Activated T-cell treated with anti-CD3 and anti-CD28 coated beads, Interleukin-2, amount 50 U/mL, for 4 hours (primary cell): ENCODE measurements at regions not wholly inside any gene's neighbourhood (a gene's known extent, or its start where the extent isn't known, plus 50 kb on each side); places are given as distances from the start of the nearest gene placed in this dataset.

Source experiments
- ATAC-seq, 2 donors: fragments of 200-7000 bp; cut with Tn5 transposase; one replicate each; pipeline ENCODE4 v1.10.0; 2021
- DNase-seq: peaks from one replicate; pipeline ENCODE4 v3.0.0-alpha.2; 2020
- H3K27me3 Mint-ChIP-seq: one replicate; pipeline ENCODE4 v1.8.0; 2021; ENCODE audit warnings: low read depth, mixed read lengths
- H3K36me3 Mint-ChIP-seq: one replicate; pipeline ENCODE4 v1.8.0; 2022; ENCODE audit warnings: mixed read lengths; ENCODE audit not compliant: insufficient read depth
- H3K4me1 Mint-ChIP-seq: one replicate; pipeline ENCODE4 v1.8.0; 2021; ENCODE audit warnings: low read depth, mixed read lengths
- H3K4me3 Mint-ChIP-seq: one replicate; pipeline ENCODE4 v1.8.0; 2021; ENCODE audit warnings: mild to moderate bottlenecking, moderate library complexity, mixed read lengths
- H3K9me3 Mint-ChIP-seq: one replicate; pipeline ENCODE4 v1.8.0; 2021; ENCODE audit warnings: mixed read lengths

DNA sequence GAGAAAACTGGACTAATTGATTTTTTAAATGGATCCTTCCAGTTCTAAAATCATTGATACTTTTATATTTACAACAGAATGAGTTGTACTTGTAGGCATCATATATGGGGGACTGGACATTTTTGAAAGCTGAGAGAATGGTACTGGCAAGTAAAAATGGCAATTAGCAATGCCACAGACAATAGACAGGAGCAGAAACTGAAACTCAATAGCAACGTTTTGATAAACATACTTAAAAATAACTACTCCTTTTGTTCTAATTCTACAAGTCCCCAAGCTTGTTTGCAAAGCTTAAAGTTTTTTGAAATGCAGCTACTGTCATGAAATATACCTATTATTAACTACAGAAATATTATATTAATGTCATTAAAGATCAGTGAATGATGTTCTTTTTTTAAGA, 52.8 kb upstream of the FBXL7 start:
- no peak for DNase-seq
- H3K4me1 Mint-ChIP-seq, result no peaks in the 10 kb centered on the region
- no peak overlapping the region for H3K4me3 Mint-ChIP-seq
- H3K9me3 Mint-ChIP-seq, result peaks cover 7% of the 10 kb centered on the region
- no peaks in the 10 kb centered on the region for H3K36me3 Mint-ChIP-seq
- ATAC-seq, result no peak
- H3K27me3 Mint-ChIP-seq, result no peaks in the 10 kb centered on the region

DNA sequence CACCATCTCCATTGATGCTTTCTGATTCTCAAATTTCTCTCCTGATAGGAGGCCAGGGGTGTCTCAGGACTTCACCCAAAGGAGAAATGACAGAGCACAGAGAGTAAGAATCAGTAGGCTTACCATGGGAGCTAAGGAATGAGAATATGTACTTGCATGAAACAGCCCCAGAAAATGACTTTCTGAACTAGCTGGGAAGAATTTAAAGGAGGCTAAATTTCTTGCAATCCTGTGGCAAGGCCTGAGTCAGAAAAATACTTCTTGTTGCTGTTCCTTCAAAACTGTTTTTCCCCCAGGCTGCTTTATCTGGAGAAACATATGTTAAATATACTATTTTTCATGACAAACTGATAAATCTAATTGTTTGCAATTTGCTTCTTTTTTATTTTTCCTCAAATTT, 53.4 kb upstream of the FBXL7 start:
- peaks cover 9% of the 10 kb centered on the region for H3K9me3 Mint-ChIP-seq
- no peak for ATAC-seq

DNA sequence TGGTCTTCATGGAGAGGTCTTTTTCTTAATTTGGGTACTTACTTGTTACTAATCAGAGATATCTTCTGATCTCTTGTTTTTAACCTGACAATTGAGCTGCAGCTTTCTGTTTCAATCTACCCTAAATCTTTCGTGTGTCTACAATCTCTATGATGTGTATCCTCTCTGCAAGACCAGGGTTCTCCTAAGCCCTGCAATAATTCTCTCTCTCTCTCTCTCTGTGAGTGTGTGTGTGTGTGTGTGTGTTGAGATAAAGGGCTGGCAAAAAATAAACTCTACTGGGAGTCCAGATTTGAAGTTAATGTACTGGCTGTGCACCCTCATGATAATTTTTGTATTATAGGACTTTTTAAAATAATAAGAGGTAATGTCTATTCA, 57.8 kb upstream of the FBXL7 start:
- H3K27me3 Mint-ChIP-seq, result no peaks in the 10 kb centered on the region
- DNase-seq (no peak), ATAC-seq (no peak)
- no peaks in the 10 kb centered on the region for H3K36me3 Mint-ChIP-seq
- H3K4me1 Mint-ChIP-seq, result no peaks in the 10 kb centered on the region
- H3K9me3 Mint-ChIP-seq, result peaks cover 14% of the 10 kb centered on the region
- no peak overlapping the region for H3K4me3 Mint-ChIP-seq

More for the DNA sequence above, 53.4 kb upstream of the FBXL7 start:
- H3K36me3 Mint-ChIP-seq, result no peaks in the 10 kb centered on the region
- DNase-seq, result no peak
- no peaks in the 10 kb centered on the region for H3K4me1 Mint-ChIP-seq
- no peak overlapping the region for H3K4me3 Mint-ChIP-seq
- H3K27me3 Mint-ChIP-seq, result no peaks in the 10 kb centered on the region

DNA sequence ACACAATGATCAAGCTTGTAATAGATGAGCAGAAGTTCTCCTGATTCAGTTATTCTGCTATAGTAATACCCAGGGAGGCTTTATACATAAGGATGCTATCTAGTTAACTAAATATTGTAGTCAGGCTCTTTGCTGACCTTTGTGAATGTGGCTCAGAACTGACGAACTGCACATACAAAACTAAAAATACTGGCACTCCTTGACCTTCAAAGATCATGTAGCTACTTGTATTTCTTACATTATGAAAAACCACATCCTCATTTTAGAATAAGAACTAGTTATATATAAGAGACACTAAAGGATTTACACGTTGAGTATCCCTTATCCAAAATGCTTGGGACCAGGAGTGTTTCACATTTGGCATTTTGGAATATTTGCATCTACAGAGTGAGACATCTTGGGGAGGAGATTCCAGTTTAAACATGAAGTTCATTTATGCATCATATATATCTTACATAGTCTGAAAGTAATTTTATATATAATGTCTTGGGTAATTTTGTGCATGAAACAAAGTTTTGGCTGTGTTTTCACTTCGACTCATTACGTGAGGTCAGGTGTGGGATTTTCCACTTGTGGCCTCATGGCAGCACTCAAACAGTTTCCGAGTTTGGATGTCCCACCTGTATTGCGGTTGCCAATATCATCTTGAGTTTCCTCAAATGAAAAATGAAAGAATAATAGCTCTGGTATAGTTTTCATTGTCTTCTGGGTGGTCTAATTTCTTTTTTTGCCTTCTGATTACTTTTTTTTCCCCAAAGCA, 58.4 kb upstream of the FBXL7 start:
- no peaks in the 10 kb centered on the region for H3K4me1 Mint-ChIP-seq
- H3K27me3 Mint-ChIP-seq, result no peaks in the 10 kb centered on the region
- no peak for ATAC-seq
- no peak for DNase-seq
- H3K4me3 Mint-ChIP-seq, result no peak overlapping the region
- no peaks in the 10 kb centered on the region for H3K36me3 Mint-ChIP-seq
- H3K9me3 Mint-ChIP-seq, result peaks cover 14% of the 10 kb centered on the region

DNA sequence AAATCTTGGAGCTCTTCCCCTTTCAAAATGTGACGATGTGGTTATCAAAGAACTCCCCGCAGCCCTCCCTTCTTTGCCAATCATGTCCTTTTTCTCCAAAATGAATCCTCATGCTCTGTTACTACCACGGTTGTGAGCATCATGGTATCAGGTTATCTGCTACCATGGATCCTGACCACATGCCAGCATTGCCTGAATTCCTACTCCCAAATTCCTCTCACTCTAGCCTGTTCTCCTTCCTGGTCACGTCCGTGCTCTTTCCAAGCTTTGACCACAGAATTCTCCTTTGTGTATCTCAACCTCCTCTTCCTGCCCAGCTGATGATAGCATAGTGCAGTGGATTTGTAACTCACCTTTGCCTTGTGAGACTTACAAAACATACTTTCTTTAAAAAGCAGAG, 59.5 kb upstream of the FBXL7 start:
- Mint-ChIP-seq H3K4me3 (no peak overlapping the region), H3K36me3 (no peaks in the 10 kb centered on the region), H3K9me3 (peaks cover 14% of the 10 kb centered on the region), H3K27me3 (no peaks in the 10 kb centered on the region), H3K4me1 (no peaks in the 10 kb centered on the region)
- no peak for DNase-seq
- no peak for ATAC-seq

DNA sequence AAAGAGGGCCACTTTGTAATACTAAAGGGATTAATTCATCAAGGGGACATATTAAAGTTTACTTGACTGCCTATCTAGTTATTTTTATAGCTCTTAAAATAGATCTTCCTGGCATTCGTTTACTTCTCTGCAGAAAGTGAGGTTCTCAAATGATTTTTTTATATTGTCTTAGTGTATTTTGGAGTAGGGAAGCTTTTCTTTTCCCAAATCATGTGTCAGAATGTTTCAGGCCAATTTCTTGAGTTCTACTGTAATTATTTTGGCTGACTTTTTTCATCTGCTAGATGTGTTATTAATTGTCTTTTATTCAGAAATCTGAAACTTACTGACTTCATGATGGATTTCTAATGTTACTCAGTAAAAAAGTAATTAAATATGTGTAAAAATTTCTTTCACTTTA, 60.2 kb upstream of the FBXL7 start:
- Mint-ChIP-seq H3K9me3 (peaks cover 14% of the 10 kb centered on the region), H3K4me1 (no peaks in the 10 kb centered on the region), H3K27me3 (no peaks in the 10 kb centered on the region), H3K36me3 (no peaks in the 10 kb centered on the region), H3K4me3 (no peak overlapping the region)
- ATAC-seq (no peak), DNase-seq (no peak)

DNA sequence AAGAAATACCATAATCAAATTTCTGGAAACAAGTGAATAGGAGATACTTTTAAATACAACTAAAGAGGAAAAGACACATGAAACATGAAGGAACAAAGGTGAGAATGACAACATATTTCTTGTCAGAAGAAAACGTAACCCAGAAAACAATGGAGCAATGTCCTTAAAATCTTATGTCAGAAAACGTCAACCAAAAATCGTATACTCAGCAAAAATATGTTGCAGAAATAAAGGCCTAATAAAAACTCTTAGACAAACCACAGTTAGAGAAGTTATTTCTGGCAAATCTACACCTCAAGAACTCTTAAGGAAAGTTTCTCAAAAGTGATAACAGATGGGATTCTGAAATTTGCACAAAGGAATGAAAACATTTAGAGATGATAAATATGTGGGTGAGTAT, 66.3 kb upstream of the FBXL7 start:
- ATAC-seq (no peak), DNase-seq (no peak)
- Mint-ChIP-seq H3K36me3 (no peaks in the 10 kb centered on the region), H3K27me3 (no peaks in the 10 kb centered on the region), H3K4me1 (no peaks in the 10 kb centered on the region), H3K9me3 (peaks cover 20% of the 10 kb centered on the region), H3K4me3 (no peak overlapping the region)

DNA sequence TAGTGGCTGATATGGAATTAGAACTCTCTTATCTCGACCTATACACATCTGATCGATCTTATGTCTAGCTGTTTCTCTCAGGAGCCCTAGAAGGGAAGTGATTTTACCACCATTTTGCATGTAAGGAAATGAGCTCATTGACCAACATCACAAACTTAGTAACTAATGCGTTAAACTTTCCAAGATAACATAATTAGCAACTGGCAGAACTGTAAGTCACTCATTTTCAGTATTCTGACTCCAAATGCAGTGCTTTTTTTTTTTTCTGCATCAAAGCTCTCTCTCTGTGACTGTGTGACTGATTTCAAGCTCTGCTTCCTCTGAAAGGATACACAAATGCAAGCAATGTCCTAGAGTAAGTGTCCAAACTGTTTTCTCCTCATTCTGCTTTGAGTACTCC, 68.1 kb upstream of the FBXL7 start:
- Mint-ChIP-seq H3K4me1 (no peaks in the 10 kb centered on the region), H3K4me3 (no peak overlapping the region), H3K36me3 (no peaks in the 10 kb centered on the region), H3K27me3 (no peaks in the 10 kb centered on the region), H3K9me3 (peaks cover 18% of the 10 kb centered on the region)
- ATAC-seq (no peak), DNase-seq (no peak)

DNA sequence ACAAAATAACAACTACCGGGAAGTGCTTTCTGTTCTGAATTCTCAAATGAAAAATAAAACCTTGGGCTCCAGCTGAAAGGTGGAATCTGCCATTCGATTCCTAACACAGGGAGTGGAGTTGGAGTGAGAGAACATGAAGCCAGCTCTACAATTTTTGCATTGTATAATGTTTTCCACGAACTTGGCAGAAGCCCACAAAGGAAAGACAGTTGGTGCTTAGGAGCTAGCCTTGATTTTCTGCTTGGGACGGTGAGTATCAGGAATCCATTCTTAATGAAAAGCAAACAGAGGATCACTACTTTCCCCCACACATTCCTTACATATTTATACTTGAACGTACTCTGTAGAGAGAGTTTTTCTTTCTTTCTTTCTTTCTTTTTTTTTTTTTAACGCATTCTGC, 74.2 kb upstream of the FBXL7 start:
- Mint-ChIP-seq H3K27me3 (no peaks in the 10 kb centered on the region), H3K36me3 (no peaks in the 10 kb centered on the region), H3K4me1 (no peaks in the 10 kb centered on the region), H3K4me3 (no peak overlapping the region), H3K9me3 (peaks cover 7% of the 10 kb centered on the region)
- ATAC-seq (no peak), DNase-seq (no peak)

DNA sequence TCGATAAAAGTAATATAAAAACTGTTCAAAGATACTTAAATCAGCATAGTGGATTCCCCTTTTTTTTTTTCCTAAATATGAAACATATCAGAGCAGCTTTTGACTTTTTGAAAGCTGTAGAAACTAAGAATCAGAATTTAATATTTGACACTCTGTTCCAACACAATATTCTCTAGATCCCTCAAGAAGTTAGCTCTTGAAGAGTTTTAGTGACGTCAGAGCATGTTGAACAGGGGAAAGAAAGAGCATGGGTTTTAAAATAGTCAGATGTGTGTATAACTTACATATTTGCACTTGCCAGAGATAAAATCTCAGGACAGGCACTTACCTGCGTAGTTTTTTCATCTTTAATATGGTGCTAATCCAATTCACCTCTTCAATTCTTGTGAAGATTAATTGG, 75.2 kb upstream of the FBXL7 start:
- no peaks in the 10 kb centered on the region for H3K4me1 Mint-ChIP-seq
- H3K4me3 Mint-ChIP-seq, result no peak overlapping the region
- ATAC-seq, result no peak
- no peak for DNase-seq
- H3K9me3 Mint-ChIP-seq, result no peaks in the 10 kb centered on the region
- H3K27me3 Mint-ChIP-seq, result no peaks in the 10 kb centered on the region
- H3K36me3 Mint-ChIP-seq, result no peaks in the 10 kb centered on the region

DNA sequence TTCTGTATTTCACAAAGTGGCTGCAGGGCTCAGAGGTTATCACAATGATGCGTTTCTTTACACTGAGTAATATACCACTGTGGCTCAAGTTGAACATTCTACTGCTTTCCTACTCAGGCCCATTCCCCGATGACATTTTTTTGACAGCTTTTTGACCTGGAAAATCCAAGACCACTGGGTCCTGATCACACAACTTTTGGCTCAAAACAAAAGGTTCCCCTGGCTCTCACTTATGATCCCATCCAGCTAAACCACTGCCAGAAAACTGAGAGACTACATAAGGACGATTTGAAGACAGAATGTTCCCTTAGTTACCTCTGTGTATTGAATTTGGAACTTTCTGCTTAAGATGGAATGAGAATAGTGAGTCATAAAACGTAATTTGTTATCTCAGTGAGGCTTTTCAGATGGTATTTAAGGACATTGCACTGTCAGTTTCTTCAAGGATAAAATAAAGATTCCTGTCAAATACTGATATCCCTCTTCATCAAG, 78.0 kb upstream of the FBXL7 start:
- Mint-ChIP-seq H3K27me3 (no peaks in the 10 kb centered on the region), H3K36me3 (no peaks in the 10 kb centered on the region), H3K4me3 (no peak overlapping the region), H3K4me1 (no peaks in the 10 kb centered on the region), H3K9me3 (peaks cover 14% of the 10 kb centered on the region)
- no peak for DNase-seq
- ATAC-seq, result no peak

DNA sequence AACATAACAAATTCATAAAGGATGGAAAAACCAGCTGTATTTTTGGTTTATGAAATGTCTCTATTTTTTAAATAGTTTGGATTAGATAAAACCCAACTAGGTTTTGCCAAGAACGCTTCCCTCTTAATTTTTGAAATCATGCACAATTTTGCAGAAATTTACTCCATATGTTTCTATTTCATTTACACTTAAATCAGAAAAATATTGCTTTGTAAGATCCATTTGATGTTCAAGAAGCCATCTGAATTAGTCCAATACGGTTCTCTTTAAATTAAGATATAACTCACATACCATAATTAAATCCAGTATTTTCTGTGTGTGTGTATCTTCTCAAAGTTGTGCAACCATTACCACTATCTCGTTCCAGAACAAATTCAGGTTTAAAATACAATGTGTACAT, 78.6 kb upstream of the FBXL7 start:
- H3K4me1 Mint-ChIP-seq, result no peaks in the 10 kb centered on the region
- ATAC-seq (no peak), DNase-seq (no peak)
- peaks cover 18% of the 10 kb centered on the region for H3K9me3 Mint-ChIP-seq
- no peaks in the 10 kb centered on the region for H3K27me3 Mint-ChIP-seq
- H3K4me3 Mint-ChIP-seq, result no peak overlapping the region
- no peaks in the 10 kb centered on the region for H3K36me3 Mint-ChIP-seq

DNA sequence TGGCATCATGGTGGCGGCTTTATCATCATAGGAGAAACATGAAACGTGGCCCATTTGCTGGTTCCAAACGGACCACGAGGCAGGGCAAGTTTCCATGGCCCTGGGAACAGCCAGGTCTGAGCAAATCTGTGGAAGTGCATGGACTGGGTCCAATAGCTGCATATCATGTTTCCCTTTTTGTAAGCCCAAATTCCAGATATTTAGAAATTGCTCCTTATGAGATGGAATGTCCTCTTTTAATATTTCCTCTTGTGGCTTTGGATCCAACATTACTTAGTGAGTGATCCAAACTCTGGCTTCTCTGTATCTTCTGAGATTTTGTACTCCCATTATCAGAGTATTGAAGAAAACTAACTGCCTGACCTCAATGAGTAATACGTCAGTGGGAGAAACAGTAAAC, 79.8 kb upstream of the FBXL7 start:
- Mint-ChIP-seq H3K36me3 (no peaks in the 10 kb centered on the region), H3K9me3 (peaks cover 21% of the 10 kb centered on the region), H3K27me3 (no peaks in the 10 kb centered on the region), H3K4me1 (no peaks in the 10 kb centered on the region), H3K4me3 (no peak overlapping the region)
- ATAC-seq, result no peak
- no peak for DNase-seq

DNA sequence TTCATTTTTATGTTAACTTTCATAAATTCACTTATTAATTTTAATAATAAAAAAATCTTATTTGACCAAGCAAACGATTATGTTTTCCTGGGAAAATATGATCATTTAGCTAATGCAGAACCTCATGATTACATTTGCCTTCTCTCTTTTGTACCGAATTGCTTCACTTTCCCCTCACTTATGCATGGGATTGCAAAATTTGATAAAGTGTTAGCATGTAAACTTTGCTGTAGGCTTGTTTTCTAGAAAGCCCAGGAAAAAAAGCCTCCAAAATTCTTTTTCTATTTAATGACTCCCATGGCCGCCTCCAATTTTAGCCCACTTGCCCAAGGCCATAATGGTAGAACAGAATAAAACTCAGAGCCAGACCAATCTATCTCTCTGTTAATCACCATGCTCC, 82.8 kb upstream of the FBXL7 start:
- no peaks in the 10 kb centered on the region for H3K27me3 Mint-ChIP-seq
- peaks cover 47% of the 10 kb centered on the region for H3K9me3 Mint-ChIP-seq
- ATAC-seq (no peak), DNase-seq (no peak)
- H3K4me1 Mint-ChIP-seq, result no peaks in the 10 kb centered on the region
- no peaks in the 10 kb centered on the region for H3K36me3 Mint-ChIP-seq
- H3K4me3 Mint-ChIP-seq, result no peak overlapping the region

DNA sequence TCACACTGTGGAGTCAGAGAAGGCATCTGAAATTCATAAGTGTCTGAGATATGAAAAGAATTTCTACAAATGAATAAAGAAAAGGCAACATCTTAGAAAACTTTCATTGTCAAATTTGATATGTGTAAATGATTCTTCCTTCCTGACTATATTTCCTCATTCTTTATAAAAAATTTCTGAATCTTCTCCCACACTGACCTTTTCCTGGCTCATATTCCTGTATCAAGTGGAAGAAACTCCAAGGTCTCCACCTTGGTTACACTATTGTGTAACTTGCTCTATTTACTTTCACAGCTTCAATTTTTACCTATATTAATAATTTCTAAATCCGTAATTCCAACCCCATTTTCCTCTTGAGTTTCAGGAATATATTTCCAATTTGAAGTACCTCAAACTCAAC, 93.5 kb upstream of the FBXL7 start:
- no peaks in the 10 kb centered on the region for H3K4me1 Mint-ChIP-seq
- H3K9me3 Mint-ChIP-seq, result peaks cover 7% of the 10 kb centered on the region
- no peaks in the 10 kb centered on the region for H3K36me3 Mint-ChIP-seq
- ATAC-seq, result no peak
- DNase-seq, result no peak
- H3K4me3 Mint-ChIP-seq, result no peak overlapping the region
- no peaks in the 10 kb centered on the region for H3K27me3 Mint-ChIP-seq

DNA sequence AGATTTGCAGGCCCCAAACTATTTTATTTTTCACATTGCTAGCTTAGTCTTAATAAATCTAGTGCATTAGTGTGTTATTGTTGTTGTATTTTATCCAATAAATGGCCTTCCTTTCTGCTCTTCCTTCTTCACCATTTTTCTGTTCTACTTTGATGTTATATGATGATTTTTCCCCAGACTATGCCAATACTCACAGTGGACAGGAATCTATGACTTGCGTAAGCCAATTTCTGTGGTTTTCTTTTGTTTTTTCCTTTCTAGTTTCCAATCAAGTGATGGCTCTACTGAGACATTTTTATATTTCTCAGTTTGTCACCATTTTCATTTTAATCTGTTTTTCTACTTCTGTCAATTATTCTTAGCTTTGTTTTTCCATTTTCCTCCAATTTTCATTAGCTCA, 106.8 kb upstream of the FBXL7 start:
- Mint-ChIP-seq H3K9me3 (no peaks in the 10 kb centered on the region), H3K4me1 (no peaks in the 10 kb centered on the region), H3K4me3 (no peak overlapping the region), H3K27me3 (no peaks in the 10 kb centered on the region), H3K36me3 (no peaks in the 10 kb centered on the region)
- DNase-seq, result no peak
- ATAC-seq, result no peak
